Stimulated activated CD8-positive, alpha-beta memory T cell treated with anti-CD3 and anti-CD28 coated beads, Interleukin-4, amount 100 ng/mL, for 24 hours (primary cell): ENCODE measurements at regions not wholly inside any gene's neighbourhood (a gene's known extent, or its start where the extent isn't known, plus 50 kb on each side); places are given as distances from the start of the nearest gene placed in this dataset.

Source experiments
- DNase-seq: peaks from one replicate; pipeline ENCODE4 v3.0.0-alpha.2; 2020; ENCODE audit warnings: low read depth

GRCh38 chr7:13144673-13145072 is 457.2 kb downstream of the ARL4A start:
- DNase-seq = no peak

- DNase-seq = no peak
Measured at GRCh38 chr7:13148548-13148947, 461.1 kb downstream of the ARL4A start.

GRCh38 chr7:13151978-13152377 is 464.5 kb downstream of the ARL4A start:
- DNase-seq = no peak

GRCh38 chr7:13152755-13153154 is 465.3 kb downstream of the ARL4A start:
- no peak for DNase-seq

- DNase-seq = no peak
Measured at GRCh38 chr7:13153266-13153665, 465.8 kb downstream of the ARL4A start.

GRCh38 chr7:13153742-13154141 is 466.3 kb downstream of the ARL4A start:
- no peak for DNase-seq

- no peak for DNase-seq
Measured at GRCh38 chr7:13155188-13155587, 467.8 kb downstream of the ARL4A start.

GRCh38 chr7:13159003-13159402 is 471.6 kb downstream of the ARL4A start:
- no peak for DNase-seq

GRCh38 chr7:13159467-13160184 is 472.2 kb downstream of the ARL4A start:
- no peak for DNase-seq

- no peak for DNase-seq
Measured at GRCh38 chr7:13161125-13161524, 473.7 kb downstream of the ARL4A start.

- DNase-seq = no peak
Measured at GRCh38 chr7:13165854-13166253, 478.4 kb downstream of the ARL4A start.

- DNase-seq = no peak
Measured at GRCh38 chr7:13166801-13167200, 479.4 kb downstream of the ARL4A start.

- DNase-seq = no peak
Measured at GRCh38 chr7:13169356-13169755, 481.9 kb downstream of the ARL4A start.

- DNase-seq = no peak
Measured at GRCh38 chr7:13174991-13175390, 487.6 kb downstream of the ARL4A start.

GRCh38 chr7:13179011-13179582 is 491.7 kb downstream of the ARL4A start:
- no peak for DNase-seq

- no peak for DNase-seq
Measured at GRCh38 chr7:13179775-13180523, 492.5 kb downstream of the ARL4A start.

GRCh38 chr7:13181216-13181615 is 493.8 kb downstream of the ARL4A start:
- DNase-seq = no peak

GRCh38 chr7:13185139-13185538 is 497.7 kb downstream of the ARL4A start:
- DNase-seq = no peak

GRCh38 chr7:13188236-13188805 is 500.9 kb downstream of the ARL4A start:
- DNase-seq = no peak

- DNase-seq = no peak
Measured at GRCh38 chr7:13188922-13189321, 501.5 kb downstream of the ARL4A start.

GRCh38 chr7:13189668-13190067 is 502.2 kb downstream of the ARL4A start:
- DNase-seq = no peak

GRCh38 chr7:13197501-13197900 is 510.1 kb downstream of the ARL4A start:
- DNase-seq = no peak

GRCh38 chr7:13198036-13198435 is 510.6 kb downstream of the ARL4A start:
- no peak for DNase-seq
